ENCODE measurements at regions not wholly inside any gene's neighbourhood (a gene's known extent, or its start where the extent isn't known, plus 50 kb on each side); places are given as distances from the start of the nearest gene placed in this dataset.

- H3K4me3 ChIP-seq (ENCODE audit: low read depth, low read length), result no peak overlapping the region
- H3K36me3 ChIP-seq (ENCODE audit: control insufficient read depth in 2 of 2, insufficient read depth in 1 of 2, low read length in 2 of 2), result no peaks in the 10 kb centered on the region
- peaks cover 6% of the 10 kb centered on the region for H3K4me1 ChIP-seq (ENCODE audit: control insufficient read depth, insufficient read depth, low read length)
- ChIA-PET POLR2A (interaction anchor here (1.0 to 1.1 kb wide), 2 partner anchors 53 to 312 kb away, joined by 4 to 6 read pairs; no protein-coding TSS in a partner anchor), CTCF (no interaction called here)
- peak overlapping the region; percentile 41; the same call in 1 of the 2 replicates for H3K27ac ChIP-seq (ENCODE audit: extremely low read depth, low read depth, low read length)
- H3K9me3 ChIP-seq (ENCODE audit: control insufficient read depth, insufficient read depth, low read depth, low read length), result no peaks in the 10 kb centered on the region
- TF ChIP-seq ZNF610 (tag by site-specific recombination; IDR thresholded peaks at IDR 0.05; ENCODE audit: borderline replicate concordance), result no peak
- TF ChIP-seq GLIS1 (tag by site-specific recombination; IDR thresholded peaks at IDR 0.05), result peak; percentile 86
- 0 out of 2 replicates have a peak, but pooled peaks have one; percentile 36 for TF ChIP-seq ZBTB17 (tag by site-specific recombination; IDR thresholded peaks at IDR 0.05)
- TF ChIP-seq ZNF518A (tag by site-specific recombination; conservative IDR thresholded peaks at IDR 0.05; ENCODE audit: low read depth), result 0 out of 2 replicates have a peak, but pooled peaks have one; percentile 0
Measured at GRCh38 chr4:77538574-77539157, 67.0 kb upstream of the CXCL13 start.
